Natural killer cell (primary cell): ENCODE measurements at regions not wholly inside any gene's neighbourhood (a gene's known extent, or its start where the extent isn't known, plus 50 kb on each side); places are given as distances from the start of the nearest gene placed in this dataset.

Source experiments
- ATAC-seq, 3 donors: fragments of 150-1000 bp in 2 of 3; fragments of 200-7000 bp in 1 of 3; cut with Tn5 transposase; 1 replicate in 1 of 3; 2 replicates in 2 of 3; pipeline ENCODE4 v1.10.0; 2021; ENCODE audit warnings: mild to moderate bottlenecking in 2 of 3, moderate library complexity in 2 of 3
- DNase-seq, 2 donors: peaks; one replicate each; pipeline versions ENCODE4 v3.0.0 to v3.0.0-alpha.2; 2013 to 2021; ENCODE audit warnings: mixed read lengths in 1 of 2
- H3K27ac ChIP-seq: one replicate; pipeline ENCODE4 v1.5.1; 2013; ENCODE audit warnings: mild to moderate bottlenecking, low read length
- H3K27me3 ChIP-seq: one replicate; pipeline ENCODE4 v1.6.1; 2013; ENCODE audit warnings: low read length; ENCODE audit not compliant: control insufficient read depth, insufficient read depth
- H3K36me3 ChIP-seq: one replicate; pipeline ENCODE4 v1.6.1; 2013; ENCODE audit warnings: low read length; ENCODE audit not compliant: control insufficient read depth, insufficient read depth
- H3K4me1 ChIP-seq: one replicate; pipeline ENCODE4 v1.6.1; 2013; ENCODE audit warnings: low read length; ENCODE audit not compliant: control insufficient read depth, insufficient read depth
- H3K4me3 ChIP-seq: one replicate; pipeline ENCODE4 v1.5.1; 2013; ENCODE audit warnings: low read length
- H3K9me3 ChIP-seq: one replicate; pipeline ENCODE4 v1.6.1; 2013; ENCODE audit warnings: low read length; ENCODE audit not compliant: control insufficient read depth, insufficient read depth
- H3K27ac Mint-ChIP-seq, 2 donors: one replicate each; pipeline ENCODE4 v1.8.0; 2022; ENCODE audit warnings: mild to moderate bottlenecking in 2 of 2, mixed read lengths in 2 of 2, moderate library complexity in 1 of 2
- H3K27me3 Mint-ChIP-seq, 2 donors: one replicate each; pipeline ENCODE4 v1.8.0; 2022; ENCODE audit warnings: low read depth in 2 of 2, mixed read lengths in 2 of 2
- H3K36me3 Mint-ChIP-seq: one replicate; pipeline ENCODE4 v1.8.0; 2022; ENCODE audit warnings: mixed read lengths
- H3K4me1 Mint-ChIP-seq, 2 donors: one replicate each; pipeline ENCODE4 v1.8.0; 2022; ENCODE audit warnings: mixed read lengths in 2 of 2
- H3K4me3 Mint-ChIP-seq: one replicate; pipeline ENCODE4 v1.8.0; 2022; ENCODE audit warnings: mild to moderate bottlenecking, moderate library complexity, mixed read lengths
- H3K9me3 Mint-ChIP-seq, 2 donors: one replicate each; pipeline ENCODE4 v1.8.0; 2022; ENCODE audit warnings: mixed read lengths in 2 of 2
- WGBS: methylation state at CpG from one replicate; pipeline ENCODE4 v1.1.7; 2013; ENCODE audit warnings: missing lambda C conversion rate; ENCODE audit not compliant: insufficient coverage; 5-methylcytosine and 5-hydroxymethylcytosine counted together
- intact Hi-C: fragments of 100-400 bp; cut with micrococcal nuclease; formaldehyde crosslinking; loops from one replicate; pipeline ENCODE4 v1.14.2; 2022
- TF ChIP-seq, protein P1 (sequence below): fragments of 200-600 bp; IDR thresholded peaks from one replicate; pipeline ENCODE4 v1.8.0; 2022; ENCODE audit warnings: antibody characterized with exemption

- DNase-seq (no peak), ATAC-seq (no peak)
- TF ChIP-seq, protein P1, sequence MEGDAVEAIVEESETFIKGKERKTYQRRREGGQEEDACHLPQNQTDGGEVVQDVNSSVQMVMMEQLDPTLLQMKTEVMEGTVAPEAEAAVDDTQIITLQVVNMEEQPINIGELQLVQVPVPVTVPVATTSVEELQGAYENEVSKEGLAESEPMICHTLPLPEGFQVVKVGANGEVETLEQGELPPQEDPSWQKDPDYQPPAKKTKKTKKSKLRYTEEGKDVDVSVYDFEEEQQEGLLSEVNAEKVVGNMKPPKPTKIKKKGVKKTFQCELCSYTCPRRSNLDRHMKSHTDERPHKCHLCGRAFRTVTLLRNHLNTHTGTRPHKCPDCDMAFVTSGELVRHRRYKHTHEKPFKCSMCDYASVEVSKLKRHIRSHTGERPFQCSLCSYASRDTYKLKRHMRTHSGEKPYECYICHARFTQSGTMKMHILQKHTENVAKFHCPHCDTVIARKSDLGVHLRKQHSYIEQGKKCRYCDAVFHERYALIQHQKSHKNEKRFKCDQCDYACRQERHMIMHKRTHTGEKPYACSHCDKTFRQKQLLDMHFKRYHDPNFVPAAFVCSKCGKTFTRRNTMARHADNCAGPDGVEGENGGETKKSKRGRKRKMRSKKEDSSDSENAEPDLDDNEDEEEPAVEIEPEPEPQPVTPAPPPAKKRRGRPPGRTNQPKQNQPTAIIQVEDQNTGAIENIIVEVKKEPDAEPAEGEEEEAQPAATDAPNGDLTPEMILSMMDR = no peak
- H3K9me3 ChIP-seq = no peaks in the 10 kb centered on the region
- 91% methylated on average over 9 of the region's 10 CpGs for WGBS
- no peaks in the 10 kb centered on the region for H3K4me1 ChIP-seq
- intact Hi-C loops = no loop called here
- Mint-ChIP-seq H3K9me3 (no peaks in the 10 kb centered on the region), H3K4me3 (no peak overlapping the region), H3K4me1 (no peaks in the 10 kb centered on the region), H3K27ac (no peak overlapping the region), H3K27me3 (peaks cover 3 to 14% of the 10 kb centered on the region in 2 donors), H3K36me3 (no peaks in the 10 kb centered on the region)
- H3K36me3 ChIP-seq = no peaks in the 10 kb centered on the region
- H3K27me3 ChIP-seq = no peaks in the 10 kb centered on the region
- no peak overlapping the region for H3K27ac ChIP-seq
- no peak overlapping the region for H3K4me3 ChIP-seq
These were observed 82.9 kb downstream of the NREP start for GRCh38 chr5:111673891-111674626.

GRCh38 chr5:111672099-111672498 lies 84.9 kb downstream of the NREP start:
- Histone ChIP-seq H3K27me3 (no peaks in the 10 kb centered on the region), H3K9me3 (no peaks in the 10 kb centered on the region), H3K4me3 (no peak overlapping the region), H3K27ac (no peak overlapping the region), H3K4me1 (no peaks in the 10 kb centered on the region), H3K36me3 (no peaks in the 10 kb centered on the region)
- Mint-ChIP-seq H3K27ac (no peak overlapping the region), H3K4me1 (no peaks in the 10 kb centered on the region), H3K27me3 (peaks cover 0 to 3% of the 10 kb centered on the region in 2 donors), H3K9me3 (no peaks in the 10 kb centered on the region), H3K4me3 (no peak overlapping the region), H3K36me3 (no peaks in the 10 kb centered on the region)
- intact Hi-C loops = no loop called here
- no peak for DNase-seq
- TF ChIP-seq, protein P1 = no peak
- ATAC-seq = no peak
- 81% methylated on average over 2 of the region's 2 CpGs for WGBS

- Mint-ChIP-seq H3K4me1 (no peaks in the 10 kb centered on the region), H3K4me3 (no peak overlapping the region), H3K27ac (no peak overlapping the region), H3K36me3 (no peaks in the 10 kb centered on the region), H3K9me3 (no peaks in the 10 kb centered on the region), H3K27me3 (peaks cover 0 to 2% of the 10 kb centered on the region in 2 donors)
- no peak overlapping the region for H3K27ac ChIP-seq
- TF ChIP-seq, protein P1 = no peak
- DNase-seq (no peak), ATAC-seq (no peak)
- no peaks in the 10 kb centered on the region for H3K9me3 ChIP-seq
- intact Hi-C loops = no loop called here
- H3K4me1 ChIP-seq = no peaks in the 10 kb centered on the region
- 59% methylated on average over 3 of the region's 3 CpGs for WGBS
- H3K4me3 ChIP-seq = no peak overlapping the region
- H3K27me3 ChIP-seq = no peaks in the 10 kb centered on the region
- H3K36me3 ChIP-seq = no peaks in the 10 kb centered on the region
These were observed 86.0 kb downstream of the NREP start for GRCh38 chr5:111670826-111671492.
